AG04450 (cell line): ENCODE measurements at regions not wholly inside any gene's neighbourhood (a gene's known extent, or its start where the extent isn't known, plus 50 kb on each side); places are given as distances from the start of the nearest gene placed in this dataset.
"Not testable (repeated sequence)": the region's sequence is repeated elsewhere in the genome, so short reads cannot be mapped to it uniquely, and the experiment has no call there.

ENCODE experiments used
- CTCF ChIA-PET: fragments of 300-600, 350-600 bp; formaldehyde crosslinking; extraction: SDS; loops from one replicate; lab custom pipeline; 2022; ENCODE audit warnings: antibody characterized with exemption, inconsistent platforms; lab: Charles Lee
- POLR2A ChIA-PET: fragments of 350-600 bp; formaldehyde crosslinking; extraction: SDS; loops from one replicate; lab custom pipeline; 2021; ENCODE audit warnings: antibody characterized with exemption, inconsistent platforms; lab: Yijun Ruan, JAX
- DNase-seq: peaks from one replicate; pipeline ENCODE4 v3.0.0-alpha.2; 2011; ENCODE audit warnings: low read depth, low spot score
- H3K27ac ChIP-seq: one replicate; pipeline ENCODE4 v1.5.1; 2012; ENCODE audit warnings: low read depth, low read length, control low read depth
- H3K27me3 ChIP-seq: one replicate; pipeline ENCODE4 v1.6.0; 2012; ENCODE audit warnings: low read length; ENCODE audit not compliant: control insufficient read depth, insufficient read depth
- H3K4me3 ChIP-seq: 2 replicates; pipeline ENCODE4 v1.5.1; 2011; ENCODE audit warnings: mild to moderate bottlenecking, low read depth, low read length, control low read depth
- H3K9me3 ChIP-seq: 2 replicates; pipeline ENCODE4 v1.5.1; 2012; ENCODE audit warnings: low read length; ENCODE audit not compliant: control insufficient read depth, insufficient read depth
- TF ChIP-seq, protein P1 (sequence below): IDR thresholded peaks from 2 replicates; pipeline ENCODE4 v1.5.1; 2011; ENCODE audit warnings: low read depth, low read length, control low read depth, inconsistent platforms

DNA sequence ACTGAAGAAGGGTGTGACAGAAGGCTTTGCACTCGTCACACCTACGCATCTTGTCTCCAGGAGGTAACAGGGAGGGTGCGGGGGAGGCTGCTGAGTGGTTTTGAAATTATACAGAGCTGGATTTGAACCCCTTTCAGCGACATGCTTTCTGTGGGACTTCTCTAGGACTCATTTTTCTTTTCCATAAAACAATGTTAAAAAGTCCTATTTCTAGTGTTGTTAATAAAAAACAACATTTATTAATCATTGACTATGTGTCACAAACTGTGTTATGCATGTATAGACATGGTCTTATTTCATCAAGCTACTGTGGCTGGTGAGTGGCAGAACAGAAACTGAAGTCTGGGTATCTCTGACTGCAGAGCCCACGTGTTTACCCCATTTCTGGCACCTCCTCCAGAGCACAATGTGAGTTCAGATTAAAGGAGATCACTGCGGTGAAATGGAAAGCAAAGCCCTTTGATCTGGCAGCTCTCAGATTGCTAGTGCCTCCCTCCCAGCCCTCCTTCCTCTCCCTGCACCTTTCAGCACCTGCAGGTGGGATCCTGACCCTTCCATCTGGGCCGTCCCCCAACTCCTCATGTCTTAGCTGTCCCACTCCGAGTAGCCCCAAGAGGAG lies 315.5 kb upstream of the MYT1L start:
- no peaks in the 10 kb centered on the region for H3K27me3 ChIP-seq
- no peak overlapping the region for H3K4me3 ChIP-seq
- CTCF ChIA-PET, result no interaction called here
- DNase-seq, result no peak
- peaks cover 59% of the 10 kb centered on the region for H3K9me3 ChIP-seq
- POLR2A ChIA-PET, result no interaction called here
- peak overlapping the region; percentile 11 for H3K27ac ChIP-seq
- TF ChIP-seq, protein P1, sequence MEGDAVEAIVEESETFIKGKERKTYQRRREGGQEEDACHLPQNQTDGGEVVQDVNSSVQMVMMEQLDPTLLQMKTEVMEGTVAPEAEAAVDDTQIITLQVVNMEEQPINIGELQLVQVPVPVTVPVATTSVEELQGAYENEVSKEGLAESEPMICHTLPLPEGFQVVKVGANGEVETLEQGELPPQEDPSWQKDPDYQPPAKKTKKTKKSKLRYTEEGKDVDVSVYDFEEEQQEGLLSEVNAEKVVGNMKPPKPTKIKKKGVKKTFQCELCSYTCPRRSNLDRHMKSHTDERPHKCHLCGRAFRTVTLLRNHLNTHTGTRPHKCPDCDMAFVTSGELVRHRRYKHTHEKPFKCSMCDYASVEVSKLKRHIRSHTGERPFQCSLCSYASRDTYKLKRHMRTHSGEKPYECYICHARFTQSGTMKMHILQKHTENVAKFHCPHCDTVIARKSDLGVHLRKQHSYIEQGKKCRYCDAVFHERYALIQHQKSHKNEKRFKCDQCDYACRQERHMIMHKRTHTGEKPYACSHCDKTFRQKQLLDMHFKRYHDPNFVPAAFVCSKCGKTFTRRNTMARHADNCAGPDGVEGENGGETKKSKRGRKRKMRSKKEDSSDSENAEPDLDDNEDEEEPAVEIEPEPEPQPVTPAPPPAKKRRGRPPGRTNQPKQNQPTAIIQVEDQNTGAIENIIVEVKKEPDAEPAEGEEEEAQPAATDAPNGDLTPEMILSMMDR, result no peak

DNA sequence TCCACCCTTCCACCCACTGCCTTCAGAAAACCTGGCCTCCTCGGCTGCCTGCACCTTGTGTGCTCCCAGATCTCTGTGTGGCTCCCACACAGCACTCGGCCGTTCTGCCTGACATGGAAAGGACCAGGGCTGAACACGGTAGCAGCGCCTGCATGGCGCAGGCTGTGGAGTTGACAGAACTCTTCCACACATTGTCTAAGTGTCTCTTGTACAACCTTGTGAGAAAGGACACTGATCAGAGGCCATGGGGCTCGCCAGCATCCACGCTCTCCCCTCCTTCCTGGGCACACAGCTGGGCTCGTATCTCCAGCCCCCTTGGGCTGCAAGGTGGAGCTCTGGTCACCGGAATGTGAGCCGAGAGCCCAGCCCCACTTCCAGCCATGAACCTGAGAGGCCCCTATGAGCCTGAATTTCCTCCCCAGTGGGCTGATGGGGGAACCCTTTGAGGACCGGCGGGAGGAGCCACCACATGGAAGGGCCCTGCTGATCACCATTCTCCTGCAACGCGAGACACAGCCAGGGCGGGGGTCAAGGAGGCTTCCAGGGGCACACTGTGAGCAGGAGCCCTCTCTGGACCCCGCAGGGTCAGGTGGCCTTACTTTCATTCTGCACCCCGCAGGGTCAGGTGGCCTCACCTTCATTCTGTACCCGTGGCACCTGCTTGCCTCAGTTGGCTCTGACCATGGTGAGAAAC lies 314.2 kb upstream of the MYT1L start:
- ChIA-PET POLR2A (no interaction called here), CTCF (no interaction called here)
- H3K9me3 ChIP-seq, result peaks cover 57% of the 10 kb centered on the region
- H3K27ac ChIP-seq, result no peak overlapping the region
- TF ChIP-seq, protein P1, result no peak
- H3K4me3 ChIP-seq, result no peak overlapping the region
- no peaks in the 10 kb centered on the region for H3K27me3 ChIP-seq
- DNase-seq, result no peak

DNA sequence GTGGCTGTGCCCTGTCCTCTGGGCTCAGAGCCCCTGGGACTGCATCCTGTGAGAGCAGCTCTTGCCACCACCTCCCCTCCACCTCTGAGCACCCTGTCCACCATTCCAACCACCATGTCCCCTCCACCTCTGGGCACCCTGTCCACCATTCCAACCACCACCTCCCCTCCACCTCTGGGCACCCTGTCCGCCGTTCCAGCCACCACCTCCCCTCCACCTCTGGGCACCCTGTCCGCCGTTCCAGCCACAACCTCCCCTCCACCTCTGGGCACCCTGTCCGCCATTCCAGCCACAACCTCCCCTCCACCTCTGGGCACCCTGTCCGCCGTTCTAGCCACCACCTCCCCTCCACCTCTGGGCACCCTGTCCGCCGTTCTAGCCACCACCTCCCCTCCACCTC lies 313.7 kb upstream of the MYT1L start:
- H3K9me3 ChIP-seq, result peaks cover 53% of the 10 kb centered on the region
- CTCF ChIA-PET, result not testable (repeated sequence)

DNA sequence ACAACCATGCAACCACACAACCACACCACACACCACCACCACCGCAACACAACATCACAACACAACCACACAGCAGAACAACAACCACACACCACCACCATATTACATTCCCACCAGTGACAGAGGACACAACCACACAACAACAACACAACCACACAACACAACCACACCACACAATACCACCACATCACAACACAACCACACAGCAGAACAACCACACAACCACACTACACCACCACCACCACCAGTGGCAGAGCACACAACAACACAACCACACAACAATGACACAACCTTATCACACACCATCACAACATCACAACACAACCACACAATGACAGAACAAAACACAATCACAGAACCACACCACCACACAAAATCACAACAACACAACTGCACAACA lies 313.0 kb upstream of the MYT1L start:
- Histone ChIP-seq H3K27ac (no peak overlapping the region), H3K4me3 (no peak overlapping the region), H3K27me3 (no peaks in the 10 kb centered on the region), H3K9me3 (peaks cover 53% of the 10 kb centered on the region)
- POLR2A ChIA-PET, result no interaction called here
- no peak for DNase-seq
- CTCF ChIA-PET, result no interaction called here
- TF ChIP-seq, protein P1, result no peak

More for the DNA sequence above, 313.7 kb upstream of the MYT1L start:
- DNase-seq, H3K27ac ChIP-seq, H3K4me3 ChIP-seq, H3K27me3 ChIP-seq, POLR2A ChIA-PET: not testable (repeated sequence)

DNA sequence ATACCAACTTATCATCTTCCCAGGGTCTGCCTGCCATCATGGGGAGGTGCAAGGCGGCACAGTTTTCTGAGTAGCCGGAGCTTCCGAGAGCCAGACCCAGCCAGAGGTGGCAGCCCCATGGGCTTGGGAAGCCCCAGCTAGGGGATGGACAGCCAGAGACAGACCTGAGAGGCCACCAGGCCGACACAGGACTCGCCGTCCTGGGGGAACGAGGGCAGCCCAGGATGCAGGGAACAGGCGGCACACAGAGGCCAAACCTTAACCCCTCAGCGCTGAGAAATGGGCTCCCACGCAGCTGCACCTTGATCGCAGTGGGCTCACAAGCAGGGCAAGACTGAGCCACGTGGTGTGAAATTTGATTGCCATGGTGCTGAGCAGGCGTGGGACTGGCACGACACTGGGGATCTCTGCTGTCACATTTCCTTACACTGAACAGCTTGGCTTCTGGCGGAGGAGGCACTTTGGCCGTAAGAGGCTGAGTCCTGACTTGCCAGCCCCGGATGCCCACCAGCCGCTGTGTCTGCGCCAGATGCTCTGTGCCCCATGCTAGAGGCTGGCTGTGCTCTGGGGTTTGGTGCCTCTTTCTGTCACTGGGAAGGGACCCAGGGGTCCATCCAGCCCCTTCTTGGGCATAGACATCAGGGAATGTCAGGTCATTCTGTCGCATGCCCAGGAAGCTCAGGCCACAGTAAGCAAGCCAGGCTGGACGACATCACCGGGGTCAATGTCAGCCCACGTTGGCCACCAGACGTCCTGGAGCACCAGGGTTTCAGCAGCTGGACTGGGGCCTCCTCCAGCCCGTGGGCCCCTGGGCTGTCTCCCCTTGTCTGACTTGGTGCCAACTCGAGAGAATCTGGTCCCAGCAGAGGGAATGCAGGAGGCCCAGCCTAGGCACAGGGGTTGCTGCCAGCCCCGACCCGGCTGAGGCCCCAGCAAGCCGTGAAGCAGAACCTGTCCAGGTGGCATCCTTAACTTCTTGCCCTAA lies 312.1 kb upstream of the MYT1L start:
- no peak overlapping the region for H3K4me3 ChIP-seq
- ChIA-PET CTCF (no interaction called here), POLR2A (no interaction called here)
- no peak for DNase-seq
- H3K27ac ChIP-seq, result no peak overlapping the region
- no peaks in the 10 kb centered on the region for H3K27me3 ChIP-seq
- TF ChIP-seq, protein P1, result no peak
- H3K9me3 ChIP-seq, result peaks cover 55% of the 10 kb centered on the region
